H1 (cell line): ENCODE measurements at regions not wholly inside any gene's neighbourhood (a gene's known extent, or its start where the extent isn't known, plus 50 kb on each side); places are given as distances from the start of the nearest gene placed in this dataset.

Source experiments
- EZH2 ChIP-seq: fragments of 200-600 bp; sonication (generic); IDR thresholded peaks from 2 replicates; pipeline ENCODE4 v1.7.1; 2012; ENCODE audit warnings: low read depth, mild to moderate bottlenecking, moderate library complexity, low read length, inconsistent platforms; ENCODE audit not compliant: severe bottlenecking
- JUN ChIP-seq: IDR thresholded peaks from 2 replicates; pipeline ENCODE4 v1.6.1; 2011; ENCODE audit warnings: low read depth, mild to moderate bottlenecking, improper control_type of control experiment, low read length
- JUND ChIP-seq: IDR thresholded peaks from 2 replicates; pipeline ENCODE4 v1.6.1; 2011; ENCODE audit warnings: mild to moderate bottlenecking, improper control_type of control experiment, low read length
- POLR2AphosphoS5 ChIP-seq: IDR thresholded peaks from 2 replicates; pipeline ENCODE4 v1.6.1; 2011; ENCODE audit warnings: low read depth, low read length
- RAD21 ChIP-seq, 2 experiments: IDR thresholded peaks in 1 of 2; conservative IDR thresholded peaks in 1 of 2; 2 replicates each; pipeline ENCODE4 v1.6.1; 2011; ENCODE audit warnings: low read depth in 2 of 2, low read length in 2 of 2, improper control_type of control experiment in 1 of 2, inconsistent platforms in 1 of 2, mild to moderate bottlenecking in 1 of 2, moderate library complexity in 1 of 2
- SIX5 ChIP-seq: IDR thresholded peaks from 2 replicates; pipeline ENCODE4 v1.6.1; 2011; ENCODE audit warnings: mild to moderate bottlenecking, low read depth, low read length
- SP1 ChIP-seq: IDR thresholded peaks from 2 replicates; pipeline ENCODE4 v1.6.1; 2011; ENCODE audit warnings: low read depth, low read length
- TAF1 ChIP-seq: IDR thresholded peaks from 2 replicates; pipeline ENCODE4 v1.6.1; 2011; ENCODE audit warnings: mild to moderate bottlenecking, low read depth, low read length
- TF ChIP-seq, protein P1 (sequence below), 3 experiments: IDR thresholded peaks; 1 replicate in 2 of 3; 2 replicates in 1 of 3; pipeline versions ENCODE4 v1.5.1 to v1.6.1; 2011; ENCODE audit warnings: low read length in 3 of 3, mild to moderate bottlenecking in 3 of 3, inconsistent platforms in 2 of 3, low read depth in 1 of 3, moderate library complexity in 1 of 3; ENCODE audit not compliant: insufficient read depth in 1 of 3; ENCODE audit errors: control extremely low read depth in 1 of 3
- TF ChIP-seq, protein P2 (sequence below): IDR thresholded peaks from 2 replicates; pipeline ENCODE4 v1.6.1; 2012; ENCODE audit warnings: low read length, inconsistent platforms

DNA sequence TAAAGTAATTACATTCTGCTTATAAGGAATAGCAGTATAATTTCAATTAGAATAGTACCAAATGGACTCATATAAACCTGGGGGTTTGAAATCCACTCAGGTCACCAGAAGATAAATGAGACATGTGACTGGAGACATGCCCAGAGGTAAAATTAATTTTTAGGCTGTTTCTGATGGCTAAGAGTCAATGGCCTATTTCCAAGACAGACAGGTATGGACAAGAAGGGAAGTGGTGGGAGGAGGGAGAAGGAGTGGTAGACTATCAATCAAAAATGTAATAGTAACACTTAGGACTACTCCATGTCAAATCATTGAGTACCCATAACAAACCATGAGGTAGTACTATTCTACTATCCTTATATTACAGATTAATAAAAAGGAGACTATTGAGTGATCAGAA lies 544.0 kb downstream of the GALC start:
- no peak for TF ChIP-seq EZH2
- TF ChIP-seq, protein P1, sequence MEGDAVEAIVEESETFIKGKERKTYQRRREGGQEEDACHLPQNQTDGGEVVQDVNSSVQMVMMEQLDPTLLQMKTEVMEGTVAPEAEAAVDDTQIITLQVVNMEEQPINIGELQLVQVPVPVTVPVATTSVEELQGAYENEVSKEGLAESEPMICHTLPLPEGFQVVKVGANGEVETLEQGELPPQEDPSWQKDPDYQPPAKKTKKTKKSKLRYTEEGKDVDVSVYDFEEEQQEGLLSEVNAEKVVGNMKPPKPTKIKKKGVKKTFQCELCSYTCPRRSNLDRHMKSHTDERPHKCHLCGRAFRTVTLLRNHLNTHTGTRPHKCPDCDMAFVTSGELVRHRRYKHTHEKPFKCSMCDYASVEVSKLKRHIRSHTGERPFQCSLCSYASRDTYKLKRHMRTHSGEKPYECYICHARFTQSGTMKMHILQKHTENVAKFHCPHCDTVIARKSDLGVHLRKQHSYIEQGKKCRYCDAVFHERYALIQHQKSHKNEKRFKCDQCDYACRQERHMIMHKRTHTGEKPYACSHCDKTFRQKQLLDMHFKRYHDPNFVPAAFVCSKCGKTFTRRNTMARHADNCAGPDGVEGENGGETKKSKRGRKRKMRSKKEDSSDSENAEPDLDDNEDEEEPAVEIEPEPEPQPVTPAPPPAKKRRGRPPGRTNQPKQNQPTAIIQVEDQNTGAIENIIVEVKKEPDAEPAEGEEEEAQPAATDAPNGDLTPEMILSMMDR (IDR thresholded peaks at IDR 0.05; ENCODE audit: control extremely low read depth in 1 of 3, insufficient read depth in 1 of 3, low read depth in 1 of 3, low read length in 3 of 3), result no peak
- no peak for TF ChIP-seq RAD21 (IDR thresholded peaks at IDR 0.05 in 1 of 2, conservative IDR thresholded peaks at IDR 0.05 in 1 of 2; ENCODE audit: low read depth in 2 of 2, low read length in 2 of 2)
- TF ChIP-seq POLR2AphosphoS5, result no peak
- no peak for TF ChIP-seq JUND
- no peak for TF ChIP-seq JUN
- TF ChIP-seq SIX5, result no peak
- TF ChIP-seq TAF1, result no peak
- TF ChIP-seq, protein P2, sequence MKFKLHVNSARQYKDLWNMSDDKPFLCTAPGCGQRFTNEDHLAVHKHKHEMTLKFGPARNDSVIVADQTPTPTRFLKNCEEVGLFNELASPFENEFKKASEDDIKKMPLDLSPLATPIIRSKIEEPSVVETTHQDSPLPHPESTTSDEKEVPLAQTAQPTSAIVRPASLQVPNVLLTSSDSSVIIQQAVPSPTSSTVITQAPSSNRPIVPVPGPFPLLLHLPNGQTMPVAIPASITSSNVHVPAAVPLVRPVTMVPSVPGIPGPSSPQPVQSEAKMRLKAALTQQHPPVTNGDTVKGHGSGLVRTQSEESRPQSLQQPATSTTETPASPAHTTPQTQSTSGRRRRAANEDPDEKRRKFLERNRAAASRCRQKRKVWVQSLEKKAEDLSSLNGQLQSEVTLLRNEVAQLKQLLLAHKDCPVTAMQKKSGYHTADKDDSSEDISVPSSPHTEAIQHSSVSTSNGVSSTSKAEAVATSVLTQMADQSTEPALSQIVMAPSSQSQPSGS, result no peak
- no peak for TF ChIP-seq SP1
